ENCODE measurements at regions not wholly inside any gene's neighbourhood (a gene's known extent, or its start where the extent isn't known, plus 50 kb on each side); places are given as distances from the start of the nearest gene placed in this dataset.
"Not testable (repeated sequence)": the region's sequence is repeated elsewhere in the genome, so short reads cannot be mapped to it uniquely, and the experiment has no call there.

GRCh38 chr14:101323111-101323510, 238.2 kb upstream of the DIO3 start:
- WGBS, 5 donors: 82 to 95% (median 91%) methylated on average over 4 of the region's 4 CpGs
- Histone ChIP-seq H3K36me3 (no peaks in the 10 kb centered on the region), H3K4me3 (no peak overlapping the region), H3K27ac (no peak overlapping the region), H3K9me3 (peaks cover 0 to 36% (median 20%) of the 10 kb centered on the region in 4 donors), H3K27me3 (no peaks in the 10 kb centered on the region), H3K4me1 (no peaks in the 10 kb centered on the region)
- TF ChIP-seq POLR2A (IDR thresholded peaks at IDR 0.05) (no peak), EP300 (IDR thresholded peaks at IDR 0.05) (no peak), POLR2AphosphoS5 (IDR thresholded peaks at IDR 0.05) (no peak), CTCF (IDR thresholded peaks at IDR 0.05) (no peak)
- no peak for DNase-seq
- intact Hi-C loops (cut with DNase I; ENCODE audit: low total_unique reads): no loop called here

GRCh38 chr14:101323614-101324235, 237.6 kb upstream of the DIO3 start:
- H3K27ac ChIP-seq; H3K4me1 ChIP-seq; H3K4me3 ChIP-seq; H3K36me3 ChIP-seq; DNase-seq; intact Hi-C loops (cut with DNase I; ENCODE audit: low total_unique reads); H3K27me3 ChIP-seq: not testable (repeated sequence)
- 85 to 90% (median 86%) methylated on average over 7 of the region's 7 CpGs for WGBS, 5 donors
- H3K9me3 ChIP-seq: peaks cover 0 to 36% (median 20%) of the 10 kb centered on the region in 4 donors

- Histone ChIP-seq H3K4me1 (no peaks in the 10 kb centered on the region), H3K4me3 (no peak overlapping the region), H3K27ac (no peak overlapping the region), H3K27me3 (no peaks in the 10 kb centered on the region), H3K9me3 (peaks cover 0 to 36% (median 20%) of the 10 kb centered on the region in 4 donors), H3K36me3 (no peaks in the 10 kb centered on the region)
- WGBS, 5 donors: 44 to 72% (median 53%) methylated on average over 4 of the region's 4 CpGs
- DNase-seq: no peak
- intact Hi-C loops (cut with DNase I; ENCODE audit: low total_unique reads): no loop called here
- TF ChIP-seq POLR2A (IDR thresholded peaks at IDR 0.05) (no peak), EP300 (IDR thresholded peaks at IDR 0.05) (no peak), CTCF (IDR thresholded peaks at IDR 0.05) (no peak), POLR2AphosphoS5 (IDR thresholded peaks at IDR 0.05) (no peak)
These were observed 236.0 kb upstream of the DIO3 start for GRCh38 chr14:101325319-101325718.

GRCh38 chr14:101328412-101329028, 232.8 kb upstream of the DIO3 start:
- H3K36me3 ChIP-seq: no peaks in the 10 kb centered on the region
- 52 to 70% (median 61%) methylated on average over 10 of the region's 10 CpGs for WGBS, 5 donors
- H3K9me3 ChIP-seq: peaks cover 0 to 25% (median 15%) of the 10 kb centered on the region in 4 donors
- no peak overlapping the region for H3K4me3 ChIP-seq
- DNase-seq: no peak
- TF ChIP-seq POLR2AphosphoS5 (IDR thresholded peaks at IDR 0.05) (no peak), EP300 (IDR thresholded peaks at IDR 0.05) (no peak), POLR2A (IDR thresholded peaks at IDR 0.05) (no peak), CTCF (IDR thresholded peaks at IDR 0.05) (no peak)
- H3K4me1 ChIP-seq: no peaks in the 10 kb centered on the region
- H3K27ac ChIP-seq: no peak overlapping the region
- H3K27me3 ChIP-seq: peaks cover 0 to 8% (median 0%) of the 10 kb centered on the region in 3 donors
- intact Hi-C loops (cut with DNase I; ENCODE audit: low total_unique reads): no loop called here
